Activated CD8-positive, alpha-beta T cell treated with anti-CD3 and anti-CD28 coated beads, Interleukin-2, amount 10 ng/mL, durations not matched to agents 7 days and 5 days (primary cell): ENCODE measurements at regions not wholly inside any gene's neighbourhood (a gene's known extent, or its start where the extent isn't known, plus 50 kb on each side); places are given as distances from the start of the nearest gene placed in this dataset.

Experiments
- ATAC-seq: fragments of 150-1000 bp; cut with Tn5 transposase; one replicate; pipeline ENCODE4 v1.10.0; 2021; ENCODE audit warnings: moderate library complexity
- CTCF ChIA-PET: fragments of 350-600 bp; sonication (Branson Sonifier 250); formaldehyde crosslinking; loops from one replicate; lab custom pipeline; 2021; ENCODE audit warnings: antibody characterized with exemption; lab: Charles Lee
- POLR2A ChIA-PET: fragments of 350-600 bp; sonication (Branson Sonifier 250); formaldehyde crosslinking; loops from one replicate; lab custom pipeline; 2021; ENCODE audit warnings: antibody characterized with exemption; lab: Charles Lee
- DNase-seq: peaks from one replicate; pipeline ENCODE4 v3.0.0-alpha.2; 2020
- H3K27ac Mint-ChIP-seq: one replicate; pipeline ENCODE4 v1.8.0; 2021; ENCODE audit warnings: mild to moderate bottlenecking, mixed read lengths
- H3K27me3 Mint-ChIP-seq: one replicate; pipeline ENCODE4 v1.8.0; 2021; ENCODE audit warnings: low read depth, mixed read lengths
- H3K36me3 Mint-ChIP-seq: one replicate; pipeline ENCODE4 v1.8.0; 2021; ENCODE audit warnings: low read depth, mixed read lengths
- H3K4me1 Mint-ChIP-seq: one replicate; pipeline ENCODE4 v1.8.0; 2021; ENCODE audit warnings: low read depth, mixed read lengths
- H3K4me3 Mint-ChIP-seq: one replicate; pipeline ENCODE4 v1.8.0; 2021; ENCODE audit warnings: mild to moderate bottlenecking, mixed read lengths
- H3K9me3 Mint-ChIP-seq: one replicate; pipeline ENCODE4 v1.8.0; 2022; ENCODE audit warnings: mixed read lengths; ENCODE audit not compliant: insufficient read depth

DNA sequence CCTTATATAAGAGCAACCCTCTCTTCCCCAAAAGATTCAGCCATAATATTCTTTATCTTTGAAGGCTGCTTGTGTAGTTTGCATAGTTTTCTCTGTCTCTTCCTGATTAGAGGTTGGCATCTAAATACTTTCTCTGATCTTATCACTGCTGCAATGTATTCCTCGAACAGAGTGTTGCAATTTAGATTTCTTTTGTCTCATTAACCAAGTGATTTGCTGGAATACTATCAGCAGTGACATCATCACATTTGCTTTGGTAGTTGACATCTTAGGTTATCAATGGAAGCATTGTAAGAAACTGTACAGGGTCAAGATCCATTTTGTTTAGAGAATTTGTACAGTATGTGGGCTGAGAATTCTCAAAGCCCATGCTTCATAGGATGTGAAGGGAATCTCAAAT is 72.0 kb upstream of the NEUROD1 start:
- H3K4me1 Mint-ChIP-seq = no peaks in the 10 kb centered on the region
- H3K27ac Mint-ChIP-seq = no peak overlapping the region
- POLR2A ChIA-PET = no interaction called here
- CTCF ChIA-PET = no interaction called here
- H3K36me3 Mint-ChIP-seq = no peaks in the 10 kb centered on the region
- H3K27me3 Mint-ChIP-seq = peaks cover 37% of the 10 kb centered on the region
- no peaks in the 10 kb centered on the region for H3K9me3 Mint-ChIP-seq
- DNase-seq = no peak
- H3K4me3 Mint-ChIP-seq = no peak overlapping the region
- ATAC-seq = no peak

DNA sequence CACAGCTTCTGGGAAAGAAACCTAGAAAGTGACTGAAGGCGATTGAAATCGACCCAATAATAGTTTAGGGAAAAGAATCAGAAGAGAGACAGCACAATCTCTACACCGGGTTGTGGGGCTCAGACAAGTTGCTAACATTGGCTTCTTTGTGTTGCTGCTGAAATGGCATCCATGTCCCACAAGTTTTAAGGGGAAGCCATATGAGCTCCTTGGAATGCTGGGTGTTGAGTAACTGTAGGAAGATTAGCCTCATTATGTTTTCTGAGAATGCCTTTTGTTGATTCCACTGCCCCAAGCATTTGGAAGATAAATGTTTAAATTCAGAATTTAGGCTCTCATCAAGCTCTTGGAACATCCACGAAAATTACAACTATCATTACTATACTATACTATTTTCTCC is 73.4 kb upstream of the NEUROD1 start:
- CTCF ChIA-PET = interaction anchor here (1.7 kb wide), 1 partner anchor 11 kb away, joined by 8 read pairs; no protein-coding TSS in a partner anchor
- Mint-ChIP-seq H3K27ac (no peak overlapping the region), H3K4me3 (no peak overlapping the region)

DNA sequence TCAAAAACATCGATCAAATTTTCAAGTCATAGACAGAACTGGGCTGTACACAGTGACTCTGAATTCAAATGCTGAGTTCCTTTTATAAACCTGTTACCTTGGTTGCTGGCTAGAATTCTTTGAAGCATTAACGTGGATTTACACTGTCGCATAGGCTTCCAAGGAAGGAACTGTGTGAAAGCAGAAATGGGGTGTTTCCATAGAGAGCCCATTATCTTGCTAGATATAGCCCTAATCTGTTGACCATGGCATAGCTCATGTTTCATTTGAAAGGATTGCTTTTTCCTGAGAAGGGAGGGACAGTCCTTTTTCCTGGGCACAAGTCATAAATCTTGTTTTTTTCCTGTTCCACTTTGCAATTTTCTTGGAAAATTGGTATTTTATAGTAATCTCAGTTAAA is 73.8 kb upstream of the NEUROD1 start:
- no peak for ATAC-seq
- H3K4me1 Mint-ChIP-seq = no peaks in the 10 kb centered on the region
- no peaks in the 10 kb centered on the region for H3K9me3 Mint-ChIP-seq
- H3K36me3 Mint-ChIP-seq = no peaks in the 10 kb centered on the region
- ChIA-PET CTCF (interaction anchor here (0.9 to 1.7 kb wide), 2 partner anchors 11 to 138 kb away, joined by 3 to 8 read pairs; no protein-coding TSS in a partner anchor), POLR2A (no interaction called here)
- no peak overlapping the region for H3K4me3 Mint-ChIP-seq
- no peak overlapping the region for H3K27ac Mint-ChIP-seq
- DNase-seq = no peak
- peaks cover 27% of the 10 kb centered on the region for H3K27me3 Mint-ChIP-seq

More for the DNA sequence above, 73.4 kb upstream of the NEUROD1 start:
- POLR2A ChIA-PET = no interaction called here
- Mint-ChIP-seq H3K27me3 (peaks cover 31% of the 10 kb centered on the region), H3K9me3 (no peaks in the 10 kb centered on the region), H3K4me1 (no peaks in the 10 kb centered on the region), H3K36me3 (no peaks in the 10 kb centered on the region)
- ATAC-seq (no peak), DNase-seq (no peak)

DNA sequence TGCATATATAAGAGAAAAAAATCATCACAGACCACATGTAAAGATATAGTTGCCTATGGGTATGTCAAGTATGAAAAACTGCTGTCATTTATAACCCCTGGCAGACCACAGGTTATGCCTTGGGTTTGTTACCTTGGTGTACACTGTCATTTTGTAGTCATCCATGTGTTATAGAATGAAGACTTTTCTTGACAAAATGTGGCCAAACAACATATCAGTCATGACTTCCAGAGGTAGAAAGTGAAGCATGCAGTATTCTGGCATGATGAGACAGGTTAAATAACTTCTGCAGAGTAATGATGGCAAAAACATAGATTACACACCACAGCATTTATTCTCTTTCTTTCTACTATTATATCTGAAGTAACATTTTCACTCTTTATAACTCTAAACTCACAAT is 74.9 kb upstream of the NEUROD1 start:
- ChIA-PET CTCF (interaction anchor here (1.7 kb wide), 1 partner anchor 12 kb away, joined by 8 read pairs; no protein-coding TSS in a partner anchor), POLR2A (no interaction called here)
- Mint-ChIP-seq H3K4me3 (no peak overlapping the region), H3K9me3 (no peaks in the 10 kb centered on the region), H3K36me3 (no peaks in the 10 kb centered on the region), H3K4me1 (no peaks in the 10 kb centered on the region), H3K27me3 (peaks cover 24% of the 10 kb centered on the region), H3K27ac (no peak overlapping the region)
- DNase-seq = no peak
- ATAC-seq = no peak

DNA sequence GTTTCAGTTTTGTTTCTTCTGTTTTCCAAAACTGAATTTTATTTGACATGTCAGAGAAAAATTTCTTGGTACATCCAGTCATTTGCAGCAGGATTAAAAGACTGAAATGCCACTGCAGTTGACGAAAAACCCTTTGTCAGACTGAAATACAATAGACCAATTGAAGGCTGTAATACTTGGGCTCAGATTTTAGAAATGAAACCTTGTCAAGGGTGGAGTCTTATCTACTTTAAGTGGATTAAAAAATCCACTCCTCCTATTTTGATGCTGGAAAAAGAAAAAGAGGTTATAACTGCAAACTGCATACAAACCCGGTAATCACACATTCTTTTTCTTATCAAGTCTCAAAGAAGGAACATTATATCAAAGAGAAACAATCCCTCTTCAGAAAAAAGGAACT is 80.2 kb upstream of the NEUROD1 start:
- no peak for DNase-seq
- H3K4me3 Mint-ChIP-seq = no peak overlapping the region
- no peak for ATAC-seq
- CTCF ChIA-PET = no interaction called here
- H3K27ac Mint-ChIP-seq = no peak overlapping the region
- no peaks in the 10 kb centered on the region for H3K4me1 Mint-ChIP-seq
- H3K9me3 Mint-ChIP-seq = no peaks in the 10 kb centered on the region
- peaks cover 5% of the 10 kb centered on the region for H3K27me3 Mint-ChIP-seq
- no peaks in the 10 kb centered on the region for H3K36me3 Mint-ChIP-seq
- POLR2A ChIA-PET = no interaction called here

DNA sequence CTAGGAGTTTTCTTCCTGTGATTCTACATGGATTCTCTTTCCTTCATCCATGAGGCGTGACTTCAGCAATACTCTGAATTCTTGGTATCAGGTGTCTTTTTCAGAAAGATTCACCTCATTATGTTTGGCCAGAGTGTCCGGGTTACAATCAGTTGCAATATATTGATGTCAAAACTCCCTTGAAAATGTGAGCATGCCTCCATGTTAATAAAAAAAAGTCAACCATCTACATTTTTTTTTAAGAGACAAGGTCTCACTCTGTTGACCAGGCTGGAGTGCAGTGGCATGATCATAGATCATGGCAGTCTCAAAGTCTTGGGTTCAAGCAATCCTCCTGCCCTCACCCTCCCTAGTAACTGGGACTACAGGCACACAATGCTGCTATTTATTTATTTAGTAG is 80.9 kb upstream of the NEUROD1 start:
- Mint-ChIP-seq H3K36me3 (no peaks in the 10 kb centered on the region), H3K27ac (no peak overlapping the region), H3K4me1 (no peaks in the 10 kb centered on the region), H3K27me3 (peaks cover under 1% of the 10 kb centered on the region), H3K9me3 (no peaks in the 10 kb centered on the region), H3K4me3 (no peak overlapping the region)
- DNase-seq (no peak), ATAC-seq (no peak)
- ChIA-PET CTCF (no interaction called here), POLR2A (no interaction called here)

DNA sequence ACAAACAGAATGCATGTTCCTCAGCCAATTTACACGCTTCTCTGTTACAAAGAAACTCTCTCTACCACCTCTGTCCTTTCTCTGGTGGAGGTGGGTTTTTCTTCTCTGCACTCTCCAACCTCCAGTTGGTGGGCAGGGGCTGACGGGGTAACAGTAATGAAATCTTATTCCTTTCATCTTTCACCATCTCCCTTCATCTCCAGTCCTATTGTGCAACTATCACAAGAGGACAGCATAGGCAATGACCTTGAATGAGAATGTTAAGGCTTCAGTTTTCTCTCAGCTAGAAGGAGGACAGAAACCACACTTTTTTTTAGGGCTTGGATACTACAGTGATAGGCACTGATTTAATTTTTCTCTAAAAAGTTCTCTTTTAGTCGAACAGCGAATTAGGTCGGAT is 81.7 kb upstream of the NEUROD1 start:
- no peaks in the 10 kb centered on the region for H3K9me3 Mint-ChIP-seq
- ChIA-PET POLR2A (no interaction called here), CTCF (no interaction called here)
- no peak overlapping the region for H3K27ac Mint-ChIP-seq
- H3K36me3 Mint-ChIP-seq = no peaks in the 10 kb centered on the region
- H3K4me3 Mint-ChIP-seq = no peak overlapping the region
- DNase-seq (no peak), ATAC-seq (no peak)
- no peaks in the 10 kb centered on the region for H3K27me3 Mint-ChIP-seq
- no peaks in the 10 kb centered on the region for H3K4me1 Mint-ChIP-seq

DNA sequence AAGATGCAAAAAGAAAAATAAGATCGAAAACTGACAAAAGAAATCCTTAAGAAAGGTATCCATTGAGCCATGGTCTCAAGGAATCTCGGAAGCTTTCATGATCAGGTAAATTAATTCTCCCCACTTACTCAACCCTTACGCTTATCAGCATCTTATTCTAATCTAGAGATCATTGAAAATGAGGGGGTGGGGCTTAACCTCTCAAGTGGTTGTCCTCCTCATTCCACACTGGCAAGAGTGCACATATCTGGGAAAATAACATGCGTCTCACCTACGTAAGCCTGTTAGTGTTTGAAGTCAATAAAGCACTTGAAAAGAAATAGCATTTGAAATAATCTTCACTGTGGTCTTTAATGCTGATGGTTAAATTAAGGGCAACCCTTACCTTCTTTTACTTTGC is 82.5 kb upstream of the NEUROD1 start:
- no peak for DNase-seq
- ChIA-PET POLR2A (no interaction called here), CTCF (no interaction called here)
- Mint-ChIP-seq H3K27ac (no peak overlapping the region), H3K27me3 (no peaks in the 10 kb centered on the region), H3K36me3 (no peaks in the 10 kb centered on the region), H3K4me3 (no peak overlapping the region), H3K9me3 (no peaks in the 10 kb centered on the region), H3K4me1 (no peaks in the 10 kb centered on the region)
- ATAC-seq = no peak

DNA sequence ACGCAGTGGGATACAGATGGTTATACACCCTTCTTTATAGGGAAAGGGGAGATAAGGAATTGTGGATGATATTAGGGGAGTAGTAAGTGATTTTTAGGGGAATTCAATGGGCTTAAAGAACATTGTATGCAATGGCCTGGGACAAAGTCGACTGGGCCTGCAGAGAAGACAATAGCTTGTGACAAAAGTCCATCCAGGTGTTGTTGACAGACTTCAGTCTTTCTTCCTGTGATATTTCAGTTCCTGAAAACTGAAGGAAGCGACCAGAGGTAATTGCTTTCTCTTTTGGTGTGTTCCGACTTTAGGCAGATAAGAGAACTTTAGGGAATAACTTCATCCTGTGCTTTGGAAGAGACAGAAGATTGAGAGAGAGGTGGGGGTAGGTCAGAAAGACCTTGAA is 83.1 kb upstream of the NEUROD1 start:
- POLR2A ChIA-PET = no interaction called here
- Mint-ChIP-seq H3K36me3 (no peaks in the 10 kb centered on the region), H3K9me3 (no peaks in the 10 kb centered on the region), H3K4me1 (no peaks in the 10 kb centered on the region), H3K27ac (no peak overlapping the region), H3K27me3 (no peaks in the 10 kb centered on the region), H3K4me3 (no peak overlapping the region)
- no peak for DNase-seq
- ATAC-seq = no peak
- CTCF ChIA-PET = no interaction called here

DNA sequence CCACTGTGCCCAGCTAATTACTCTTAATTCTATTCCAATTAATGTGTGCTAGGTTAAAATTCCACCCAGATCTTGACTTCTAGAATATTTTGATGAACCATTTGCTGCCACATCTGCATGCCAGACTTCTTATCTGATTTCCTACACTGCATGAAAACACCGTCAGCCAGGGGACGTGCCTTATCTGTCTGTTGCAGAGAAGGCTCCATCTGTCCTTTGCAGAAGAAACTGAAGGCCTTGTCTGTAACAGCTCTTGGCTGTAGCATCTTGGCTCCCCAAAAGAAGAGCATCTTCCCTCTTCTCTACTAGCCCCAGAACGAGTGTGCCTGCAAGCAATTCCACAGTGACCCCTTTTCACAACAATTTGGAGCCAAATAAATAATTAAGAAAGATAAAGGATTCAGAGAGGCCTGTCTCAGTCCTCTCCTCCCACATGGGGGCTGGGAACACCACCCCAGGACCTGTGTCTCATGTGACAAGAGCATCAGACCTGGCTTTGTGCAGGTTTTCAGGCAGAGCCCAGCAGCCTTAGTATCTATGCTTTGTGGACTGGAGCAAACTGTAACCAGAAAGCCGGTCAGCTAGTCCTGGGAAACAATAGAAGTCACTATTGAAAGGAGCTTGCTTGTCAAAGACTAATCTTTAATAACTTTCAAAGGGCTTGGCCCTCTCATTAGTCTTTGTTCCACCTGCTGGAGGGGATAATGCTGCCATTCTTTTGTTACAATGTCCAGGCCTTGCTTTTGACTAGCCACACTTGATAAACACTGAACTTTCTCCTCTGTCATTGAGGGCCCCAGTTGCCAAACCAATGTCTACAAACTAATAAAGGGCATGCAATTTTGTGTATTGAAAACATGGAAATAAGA is 84.0 kb upstream of the NEUROD1 start:
- H3K36me3 Mint-ChIP-seq = no peaks in the 10 kb centered on the region
- ChIA-PET CTCF (interaction anchor here (2.0 kb wide), 1 partner anchor 190 kb away, joined by 5 read pairs; no protein-coding TSS in a partner anchor), POLR2A (no interaction called here)
- no peaks in the 10 kb centered on the region for H3K4me1 Mint-ChIP-seq
- DNase-seq (no peak), ATAC-seq (no peak)
- H3K27ac Mint-ChIP-seq = no peak overlapping the region
- no peak overlapping the region for H3K4me3 Mint-ChIP-seq
- H3K9me3 Mint-ChIP-seq = no peaks in the 10 kb centered on the region
- peaks cover 2% of the 10 kb centered on the region for H3K27me3 Mint-ChIP-seq

DNA sequence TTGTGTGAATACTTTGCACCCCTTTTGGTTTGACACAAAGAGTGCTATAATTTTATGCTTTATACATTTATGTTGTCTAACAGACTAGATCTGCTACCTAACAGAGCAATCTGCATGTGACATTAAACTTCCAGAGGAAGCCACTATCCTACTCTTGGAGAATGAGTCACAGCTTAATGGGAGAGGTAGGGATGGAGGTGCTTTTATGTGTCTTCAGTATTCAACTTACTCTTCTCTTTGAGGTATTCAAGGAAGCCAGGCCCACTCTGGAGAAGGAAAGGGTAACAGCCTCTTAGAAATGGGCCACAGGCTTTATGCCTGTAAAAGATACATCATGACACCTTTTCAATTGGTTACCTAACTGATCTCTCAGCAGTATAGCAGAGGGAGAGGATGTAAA is 85.8 kb upstream of the NEUROD1 start:
- ChIA-PET POLR2A (no interaction called here), CTCF (interaction anchor here (2.0 kb wide), 1 partner anchor 188 kb away, joined by 5 read pairs; no protein-coding TSS in a partner anchor)
- no peak for ATAC-seq
- DNase-seq = no peak
- no peaks in the 10 kb centered on the region for H3K9me3 Mint-ChIP-seq
- no peak overlapping the region for H3K27ac Mint-ChIP-seq
- no peaks in the 10 kb centered on the region for H3K36me3 Mint-ChIP-seq
- H3K4me1 Mint-ChIP-seq = no peaks in the 10 kb centered on the region
- H3K27me3 Mint-ChIP-seq = peaks cover 5% of the 10 kb centered on the region
- H3K4me3 Mint-ChIP-seq = no peak overlapping the region

DNA sequence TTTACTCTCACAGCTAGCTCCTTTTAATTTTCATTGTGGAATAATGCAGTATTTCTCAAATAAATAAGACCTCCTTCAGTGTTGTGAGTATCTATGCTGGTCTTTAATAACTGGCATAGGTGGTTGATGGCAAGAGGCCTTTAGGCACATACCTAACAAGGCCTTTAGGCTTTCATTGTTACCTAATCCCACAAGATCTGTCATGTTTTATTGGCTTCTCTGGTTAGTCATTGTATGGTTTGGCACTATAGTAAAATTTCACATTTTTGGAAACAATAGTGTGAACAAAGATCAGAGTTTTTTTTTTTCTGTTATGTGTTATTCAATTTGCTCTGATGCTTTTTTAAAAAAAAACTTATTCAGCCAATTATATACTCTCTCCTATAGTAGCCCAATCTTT is 89.8 kb upstream of the NEUROD1 start:
- Mint-ChIP-seq H3K27me3 (peaks cover 5% of the 10 kb centered on the region), H3K27ac (no peak overlapping the region), H3K4me1 (peaks cover 3% of the 10 kb centered on the region), H3K36me3 (no peaks in the 10 kb centered on the region), H3K4me3 (no peak overlapping the region), H3K9me3 (no peaks in the 10 kb centered on the region)
- ATAC-seq = no peak
- DNase-seq = no peak
- ChIA-PET POLR2A (no interaction called here), CTCF (no interaction called here)
